Effector memory CD4-positive, alpha-beta T cell (primary cell): ENCODE measurements at regions not wholly inside any gene's neighbourhood (a gene's known extent, or its start where the extent isn't known, plus 50 kb on each side); places are given as distances from the start of the nearest gene placed in this dataset.

Experiments used
- DNase-seq, 3 donors: peaks; one replicate each; pipeline ENCODE4 v3.0.0-alpha.2; 2020
- H3K27ac ChIP-seq: 2 replicates; pipeline ENCODE4 v1.7.0; 2013; ENCODE audit warnings: mild to moderate bottlenecking, low read length, moderate library complexity; ENCODE audit not compliant: insufficient read depth, poor library complexity, severe bottlenecking
- H3K27me3 ChIP-seq: replicated peaks from 2 replicates; pipeline ENCODE4 v1.7.0; 2013; ENCODE audit warnings: mild to moderate bottlenecking, low read length; ENCODE audit not compliant: insufficient read depth, control insufficient read depth, poor library complexity, severe bottlenecking
- H3K36me3 ChIP-seq: 2 replicates; pipeline ENCODE4 v1.7.0; 2013; ENCODE audit warnings: mild to moderate bottlenecking, low read length, moderate library complexity; ENCODE audit not compliant: control insufficient read depth, insufficient read depth
- H3K4me1 ChIP-seq: 2 replicates; pipeline ENCODE4 v1.7.0; 2013; ENCODE audit warnings: low read length, mild to moderate bottlenecking; ENCODE audit not compliant: control insufficient read depth, insufficient read depth, poor library complexity, severe bottlenecking
- H3K4me3 ChIP-seq: 2 replicates; pipeline ENCODE4 v1.7.0; 2013; ENCODE audit warnings: low read length, low read depth, mild to moderate bottlenecking; ENCODE audit not compliant: insufficient read depth, poor library complexity, severe bottlenecking
- H3K9me3 ChIP-seq: 2 replicates; pipeline ENCODE4 v1.7.0; 2013; ENCODE audit warnings: mild to moderate bottlenecking, low read length, moderate library complexity; ENCODE audit not compliant: control insufficient read depth

DNA sequence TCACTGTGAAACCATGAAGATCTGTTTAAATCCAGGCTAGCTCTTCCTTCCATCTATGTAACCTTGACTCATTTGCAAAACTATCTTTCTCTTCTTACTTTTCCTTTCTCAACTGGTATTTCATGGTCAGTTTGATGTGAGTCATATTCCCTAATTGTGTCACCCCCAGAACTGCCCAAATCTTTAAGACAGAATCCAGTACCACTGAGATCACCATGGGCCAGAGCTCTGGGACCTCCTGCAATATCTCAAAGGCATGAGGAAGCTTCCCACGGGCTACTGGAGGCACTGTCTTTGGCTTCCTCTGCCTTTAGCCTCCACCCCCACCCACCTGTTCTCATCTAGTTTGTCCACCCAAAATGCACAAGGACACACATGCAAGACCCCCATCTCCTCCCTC is 274.4 kb upstream of the FMN2 start:
- Histone ChIP-seq H3K27me3 (no peaks in the 10 kb centered on the region), H3K4me1 (no peaks in the 10 kb centered on the region), H3K4me3 (no peak overlapping the region), H3K27ac (no peak overlapping the region), H3K9me3 (no peaks in the 10 kb centered on the region), H3K36me3 (no peaks in the 10 kb centered on the region)
- no peak for DNase-seq

DNA sequence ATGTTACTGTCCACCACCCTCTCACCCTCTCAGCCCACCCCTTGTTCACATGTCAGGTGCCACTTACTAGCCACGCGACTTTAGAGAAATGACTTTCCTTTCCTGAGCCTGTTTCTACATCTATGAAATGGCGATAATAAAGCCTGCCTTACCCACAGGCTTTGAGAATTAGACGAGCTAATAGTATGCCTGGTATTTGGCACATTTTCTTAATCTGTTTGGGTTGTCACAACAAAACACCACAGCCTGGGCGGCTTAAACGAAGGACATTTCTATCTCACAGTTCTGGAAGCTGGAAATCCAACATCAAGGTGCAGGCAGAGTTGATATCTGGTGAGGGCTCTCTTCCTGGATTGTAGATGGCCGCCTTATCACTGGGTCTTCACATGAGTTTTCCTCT is 273.9 kb upstream of the FMN2 start:
- no peaks in the 10 kb centered on the region for H3K9me3 ChIP-seq
- no peak overlapping the region for H3K27ac ChIP-seq
- H3K36me3 ChIP-seq = no peaks in the 10 kb centered on the region
- no peaks in the 10 kb centered on the region for H3K4me1 ChIP-seq
- DNase-seq = no peak
- H3K4me3 ChIP-seq = no peak overlapping the region
- H3K27me3 ChIP-seq = no peaks in the 10 kb centered on the region

DNA sequence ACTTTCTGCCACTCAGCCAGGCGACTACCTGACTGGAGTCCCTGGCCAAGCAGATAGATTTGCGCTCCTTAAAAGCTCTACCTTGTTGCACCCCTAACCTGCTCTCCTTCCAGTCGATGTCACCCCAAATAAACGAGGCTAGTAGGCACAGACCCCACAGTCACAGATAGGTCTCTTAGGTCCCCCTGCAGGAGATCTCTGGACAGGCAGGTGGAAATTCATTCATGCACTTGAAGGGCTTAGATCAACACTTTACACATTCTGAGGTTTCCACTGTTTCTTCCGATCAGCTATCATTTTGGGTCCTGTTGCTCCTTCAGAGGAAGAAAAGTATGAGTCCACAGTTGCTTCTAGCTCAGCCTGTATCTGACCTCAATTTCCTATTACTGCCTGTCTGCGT is 272.6 kb upstream of the FMN2 start:
- Histone ChIP-seq H3K27ac (no peak overlapping the region), H3K4me1 (no peaks in the 10 kb centered on the region), H3K27me3 (no peaks in the 10 kb centered on the region), H3K36me3 (no peaks in the 10 kb centered on the region), H3K4me3 (no peak overlapping the region), H3K9me3 (no peaks in the 10 kb centered on the region)
- DNase-seq = no peak

DNA sequence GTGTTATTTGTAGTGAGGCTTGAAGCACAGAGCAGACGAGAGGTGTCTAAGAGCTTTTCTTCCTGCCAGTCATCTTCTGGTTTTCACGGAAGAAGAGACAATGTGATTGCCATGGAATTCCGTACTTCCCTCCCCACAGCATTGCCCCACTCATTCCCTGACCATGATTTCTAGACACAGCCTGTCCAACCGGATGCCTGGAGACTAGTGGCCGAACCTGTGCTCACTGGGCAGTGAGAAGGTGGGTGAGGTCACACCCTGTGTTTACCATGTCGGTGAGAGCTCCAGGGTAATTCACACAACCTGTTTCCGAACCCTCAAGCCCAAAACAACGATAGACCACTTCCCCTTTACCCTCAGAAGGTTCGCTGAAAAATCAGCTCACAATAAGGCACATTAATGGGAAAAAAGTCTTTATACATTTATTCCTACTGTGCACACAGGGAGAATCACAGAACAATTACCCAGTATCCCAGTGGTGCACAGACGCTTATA is 271.9 kb upstream of the FMN2 start:
- Histone ChIP-seq H3K9me3 (no peaks in the 10 kb centered on the region), H3K27ac (no peak overlapping the region), H3K27me3 (no peaks in the 10 kb centered on the region), H3K4me3 (no peak overlapping the region), H3K36me3 (no peaks in the 10 kb centered on the region), H3K4me1 (no peaks in the 10 kb centered on the region)
- no peak for DNase-seq

DNA sequence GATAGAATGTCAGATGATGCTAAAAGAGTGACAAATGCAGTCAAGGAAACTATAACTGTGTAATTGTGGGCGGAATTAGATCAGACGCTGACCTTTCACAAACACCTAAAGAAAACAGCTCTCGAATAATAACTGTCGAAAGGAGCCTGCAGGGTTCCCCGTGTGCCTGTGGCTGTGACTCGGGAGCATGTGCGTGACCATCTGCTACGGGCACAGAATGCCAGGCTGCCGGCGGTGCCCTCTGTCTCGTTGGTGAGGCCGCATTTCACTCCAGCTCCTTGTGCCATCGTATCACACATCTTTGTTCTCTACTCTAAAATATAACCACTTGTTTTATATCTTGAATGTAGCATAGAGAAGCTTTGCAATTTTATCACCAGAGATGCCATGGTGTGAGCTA is 267.8 kb upstream of the FMN2 start:
- Histone ChIP-seq H3K9me3 (no peaks in the 10 kb centered on the region), H3K27me3 (no peaks in the 10 kb centered on the region), H3K27ac (no peak overlapping the region), H3K36me3 (no peaks in the 10 kb centered on the region), H3K4me3 (no peak overlapping the region), H3K4me1 (no peaks in the 10 kb centered on the region)
- no peak for DNase-seq

DNA sequence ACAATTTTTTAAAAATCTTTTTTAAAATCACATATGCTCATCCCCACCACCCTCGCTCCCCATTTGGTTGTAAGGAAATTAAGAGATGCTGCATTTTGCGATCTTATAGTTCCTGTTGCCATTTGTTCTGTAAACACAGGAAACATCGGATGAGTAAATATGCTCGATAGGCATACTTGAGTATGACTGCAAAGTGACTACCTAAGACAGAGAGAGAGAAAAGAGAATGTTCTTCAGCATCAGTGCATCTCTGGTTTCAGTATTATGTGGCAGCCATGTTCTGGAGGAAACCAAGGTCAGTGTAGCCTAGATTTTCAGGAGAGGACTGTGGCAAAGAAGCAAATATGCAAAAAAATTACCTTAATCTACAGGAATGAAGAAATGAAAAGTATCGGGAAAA is 265.5 kb upstream of the FMN2 start:
- no peaks in the 10 kb centered on the region for H3K4me1 ChIP-seq
- no peak overlapping the region for H3K4me3 ChIP-seq
- H3K27ac ChIP-seq = no peak overlapping the region
- no peaks in the 10 kb centered on the region for H3K27me3 ChIP-seq
- DNase-seq = no peak
- no peaks in the 10 kb centered on the region for H3K9me3 ChIP-seq
- no peaks in the 10 kb centered on the region for H3K36me3 ChIP-seq

DNA sequence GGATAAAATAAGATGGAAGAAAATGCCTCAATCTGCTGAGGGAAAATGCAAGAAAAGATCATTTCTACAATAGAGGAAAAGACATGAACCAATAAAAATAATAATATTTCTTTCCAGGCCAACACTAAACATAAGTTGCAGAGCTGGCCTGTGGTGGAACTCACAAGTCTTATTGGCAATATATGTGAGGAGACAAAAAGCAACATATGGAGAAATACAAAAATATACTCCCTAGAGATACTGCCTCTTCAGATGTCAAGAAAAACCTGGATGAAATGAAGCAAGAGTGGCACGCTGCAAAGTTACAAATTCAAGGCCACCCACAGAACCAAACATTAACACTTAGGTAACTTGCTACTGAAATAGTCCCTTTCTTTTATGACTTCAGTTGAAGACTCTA is 264.9 kb upstream of the FMN2 start:
- no peak overlapping the region for H3K27ac ChIP-seq
- H3K27me3 ChIP-seq = no peaks in the 10 kb centered on the region
- DNase-seq = no peak
- no peaks in the 10 kb centered on the region for H3K9me3 ChIP-seq
- H3K4me1 ChIP-seq = no peaks in the 10 kb centered on the region
- no peaks in the 10 kb centered on the region for H3K36me3 ChIP-seq
- H3K4me3 ChIP-seq = no peak overlapping the region

DNA sequence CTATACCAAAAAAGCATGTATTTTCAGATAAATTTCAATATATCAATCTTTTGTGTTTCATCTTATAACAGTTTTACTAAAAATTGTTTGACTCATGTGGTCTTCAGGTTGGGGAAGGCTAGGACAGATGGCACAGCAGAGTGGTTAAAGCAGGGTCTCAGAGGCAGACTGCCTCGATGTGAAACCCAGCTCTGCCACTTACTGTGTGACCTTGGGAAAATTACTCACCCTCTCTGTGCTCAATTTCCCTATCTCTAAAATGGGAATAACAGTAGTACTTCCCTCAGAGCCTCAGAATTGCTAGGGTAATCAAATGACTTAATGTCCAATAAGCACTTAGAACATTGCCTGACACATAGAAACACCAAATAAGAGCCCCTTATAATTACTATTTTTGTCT is 262.1 kb upstream of the FMN2 start:
- Histone ChIP-seq H3K9me3 (no peaks in the 10 kb centered on the region), H3K27ac (no peak overlapping the region), H3K4me1 (no peaks in the 10 kb centered on the region), H3K27me3 (no peaks in the 10 kb centered on the region), H3K4me3 (no peak overlapping the region), H3K36me3 (no peaks in the 10 kb centered on the region)
- DNase-seq = no peak

DNA sequence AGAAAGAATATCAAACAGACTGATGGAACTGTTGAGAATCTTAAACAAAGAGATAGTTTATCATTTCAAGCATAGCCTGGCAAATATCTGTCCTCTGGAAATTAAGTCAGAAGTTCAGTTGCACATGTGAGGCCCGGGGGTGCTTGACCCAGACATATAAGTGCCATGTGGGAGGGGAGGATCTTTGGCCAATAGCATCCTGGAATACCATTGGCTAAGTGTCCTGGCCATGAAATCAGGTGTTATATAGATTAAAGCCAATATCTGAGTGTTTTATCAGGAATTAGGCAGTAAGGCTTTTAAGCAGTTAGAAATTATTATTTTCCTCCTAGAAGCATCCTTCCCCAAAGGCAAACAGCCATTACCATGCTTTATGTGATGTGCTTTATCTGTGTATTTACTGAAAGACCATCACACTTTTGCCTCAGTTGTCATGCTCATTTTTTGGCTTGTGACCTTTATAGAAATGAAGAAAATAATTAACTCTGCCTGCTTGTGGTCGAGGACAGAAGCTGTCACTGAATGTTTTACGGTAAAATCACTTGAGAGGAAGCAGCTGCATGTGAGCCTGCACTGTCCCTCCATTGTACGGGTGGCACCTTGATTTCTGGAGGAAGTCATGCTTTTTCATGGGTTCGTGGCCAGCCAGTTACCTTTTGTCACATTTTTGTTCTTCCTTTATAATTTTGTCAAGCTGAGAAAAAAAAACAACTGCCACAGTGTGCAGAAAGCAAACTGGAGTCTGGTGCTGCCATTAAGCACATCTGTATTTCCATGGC is 259.9 kb upstream of the FMN2 start:
- Histone ChIP-seq H3K36me3 (no peaks in the 10 kb centered on the region), H3K27ac (no peak overlapping the region), H3K4me3 (no peak overlapping the region), H3K4me1 (no peaks in the 10 kb centered on the region), H3K9me3 (no peaks in the 10 kb centered on the region), H3K27me3 (no peaks in the 10 kb centered on the region)
- no peak for DNase-seq

DNA sequence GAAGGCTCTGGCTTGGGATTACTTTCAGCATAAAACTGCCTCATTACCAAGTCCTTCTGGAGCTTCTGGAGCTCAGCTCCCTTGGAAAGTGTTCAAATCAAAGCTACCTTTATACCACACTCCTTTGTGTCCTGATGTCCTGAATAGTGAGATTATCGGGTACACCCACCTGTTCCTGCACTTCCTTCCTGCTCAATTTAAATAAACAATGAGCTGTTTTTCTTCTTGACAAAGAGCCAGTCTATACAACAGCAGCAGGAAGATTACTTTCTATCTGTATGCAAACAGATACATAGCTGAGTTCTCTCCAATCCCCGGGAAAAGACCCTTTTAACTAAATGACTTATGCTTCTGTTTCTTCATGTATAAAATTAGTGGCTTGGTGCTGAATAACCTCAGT is 258.0 kb upstream of the FMN2 start:
- Histone ChIP-seq H3K27me3 (no peaks in the 10 kb centered on the region), H3K4me1 (no peaks in the 10 kb centered on the region), H3K36me3 (no peaks in the 10 kb centered on the region), H3K4me3 (no peak overlapping the region), H3K27ac (no peak overlapping the region), H3K9me3 (no peaks in the 10 kb centered on the region)
- DNase-seq = no peak
